GM11168 (cell line): ENCODE measurements at regions not wholly inside any gene's neighbourhood (a gene's known extent, or its start where the extent isn't known, plus 50 kb on each side); places are given as distances from the start of the nearest gene placed in this dataset.

Source experiments
- in situ Hi-C: fragments of 300-500 bp; cut with MboI; formaldehyde crosslinking; loops from one replicate; pipeline ENCODE4 v1.12.0; 2022; ENCODE audit warnings: low sequenced_read_pairs; ENCODE audit not compliant: unreplicated experiment

- in situ Hi-C loops: no loop called here
Observed at GRCh38 chr18:72104851-72105250, 439.3 kb downstream of the CBLN2 start.

GRCh38 chr18:72102412-72102811 lies 441.7 kb downstream of the CBLN2 start:
- in situ Hi-C loops: no loop called here

GRCh38 chr18:72100465-72101004 lies 443.6 kb downstream of the CBLN2 start:
- in situ Hi-C loops: no loop called here

- in situ Hi-C loops: no loop called here
Observed at GRCh38 chr18:72091369-72091768, 452.8 kb downstream of the CBLN2 start.

- in situ Hi-C loops: no loop called here
Observed at GRCh38 chr18:72089432-72089831, 454.7 kb downstream of the CBLN2 start.

GRCh38 chr18:72086421-72086820 lies 457.7 kb downstream of the CBLN2 start:
- in situ Hi-C loops: no loop called here

GRCh38 chr18:72075040-72075439 lies 469.1 kb downstream of the CBLN2 start:
- in situ Hi-C loops: no loop called here

GRCh38 chr18:72063001-72063400 lies 481.1 kb downstream of the CBLN2 start:
- in situ Hi-C loops: no loop called here

- in situ Hi-C loops: no loop called here
Observed at GRCh38 chr18:72058851-72059250, 485.3 kb downstream of the CBLN2 start.

GRCh38 chr18:72056171-72056570 lies 488.0 kb downstream of the CBLN2 start:
- in situ Hi-C loops: no loop called here

- in situ Hi-C loops: no loop called here
Observed at GRCh38 chr18:72041313-72042032, 502.7 kb downstream of the CBLN2 start.

- in situ Hi-C loops: no loop called here
Observed at GRCh38 chr18:72013427-72013850, 530.7 kb downstream of the CBLN2 start.

GRCh38 chr18:71998547-71999097 lies 545.5 kb downstream of the CBLN2 start:
- in situ Hi-C loops: no loop called here

GRCh38 chr18:71995904-71996465 lies 548.2 kb downstream of the CBLN2 start:
- in situ Hi-C loops: no loop called here

GRCh38 chr18:71994273-71994672 lies 549.9 kb downstream of the CBLN2 start:
- in situ Hi-C loops: no loop called here

GRCh38 chr18:71989616-71990015 lies 554.5 kb downstream of the CBLN2 start:
- in situ Hi-C loops: no loop called here

- in situ Hi-C loops: no loop called here
Observed at GRCh38 chr18:71986351-71987050, 557.6 kb downstream of the CBLN2 start.

- in situ Hi-C loops: no loop called here
Observed at GRCh38 chr18:71976744-71977143, 567.4 kb downstream of the CBLN2 start.

- in situ Hi-C loops: no loop called here
Observed at GRCh38 chr18:71966791-71967190, 577.4 kb downstream of the CBLN2 start.

GRCh38 chr18:71958605-71959004 lies 585.5 kb downstream of the CBLN2 start:
- in situ Hi-C loops: no loop called here

GRCh38 chr18:71951001-71951400 lies 593.1 kb downstream of the CBLN2 start:
- in situ Hi-C loops: no loop called here
